ENCODE measurements at regions not wholly inside any gene's neighbourhood (a gene's known extent, or its start where the extent isn't known, plus 50 kb on each side); places are given as distances from the start of the nearest gene placed in this dataset.

- H3K36me3 Mint-ChIP-seq (ENCODE audit: insufficient read depth, unreplicated experiment): no peaks in the 10 kb centered on the region
- POLR2A ChIA-PET: no interaction called here
- H3K9me3 ChIP-seq: no peaks in the 10 kb centered on the region
Measured at GRCh38 chr10:33497338-33497737, 162.9 kb upstream of the NRP1 start.

DNA sequence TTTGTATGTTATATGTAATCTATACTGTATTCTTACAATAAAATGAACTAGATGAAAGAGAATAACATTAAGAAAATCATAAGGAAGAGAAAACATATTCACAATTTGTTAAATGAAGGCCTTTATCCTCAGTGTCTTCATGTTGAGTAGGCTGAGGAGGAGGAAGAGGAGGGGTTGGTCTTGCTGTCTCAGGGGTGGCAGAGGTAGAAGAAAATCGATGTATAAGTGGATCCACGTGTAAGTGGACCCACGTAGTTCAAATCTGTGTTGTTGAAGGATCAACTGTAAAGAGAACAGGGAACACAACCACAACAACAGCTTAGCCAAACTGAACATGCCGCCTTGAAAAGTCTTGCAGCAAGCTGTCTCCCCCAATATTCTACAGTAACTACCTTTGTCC is 161.6 kb upstream of the NRP1 start:
- CTCF ChIA-PET: no interaction called here
- H3K4me3 Mint-ChIP-seq (ENCODE audit: unreplicated experiment): no peak overlapping the region
- no TSS peak for BruUV-seq (replicated peaks)

More at GRCh38 chr10:33497338-33497737, 162.9 kb upstream of the NRP1 start:
- CTCF ChIA-PET: no interaction called here
- no peak for DNase-seq
- Mint-ChIP-seq H3K4me1 (ENCODE audit: low read depth, unreplicated experiment) (peaks cover 22% of the 10 kb centered on the region), H3K9me3 (ENCODE audit: unreplicated experiment) (no peaks in the 10 kb centered on the region), H3K4me3 (ENCODE audit: unreplicated experiment) (no peak overlapping the region), H3K27me3 (ENCODE audit: insufficient read depth, unreplicated experiment) (no peaks in the 10 kb centered on the region), H3K27ac (ENCODE audit: unreplicated experiment) (no peak overlapping the region)
- Histone ChIP-seq H3K4me3 (ENCODE audit: low read depth, low read length) (no peak overlapping the region), H3K36me3 (ENCODE audit: control insufficient read depth, insufficient read depth, low read length) (no peaks in the 10 kb centered on the region), H3K27me3 (replicated peaks; ENCODE audit: control insufficient read depth, insufficient read depth, low read length) (no peaks in the 10 kb centered on the region), H3K4me1 (peaks cover 22% of the 10 kb centered on the region)
- TF ChIP-seq CTCF (IDR thresholded peaks at IDR 0.05; ENCODE audit: insufficient read depth in 1 of 2, low read depth in 1 of 2, low read length in 1 of 2, severe bottlenecking in 1 of 2, unreplicated experiment in 1 of 2): no peak
- intact Hi-C loops (cut with micrococcal nuclease; ENCODE audit: unreplicated experiment): no loop called here
- BruUV-seq (replicated peaks): no TSS peak

DNA sequence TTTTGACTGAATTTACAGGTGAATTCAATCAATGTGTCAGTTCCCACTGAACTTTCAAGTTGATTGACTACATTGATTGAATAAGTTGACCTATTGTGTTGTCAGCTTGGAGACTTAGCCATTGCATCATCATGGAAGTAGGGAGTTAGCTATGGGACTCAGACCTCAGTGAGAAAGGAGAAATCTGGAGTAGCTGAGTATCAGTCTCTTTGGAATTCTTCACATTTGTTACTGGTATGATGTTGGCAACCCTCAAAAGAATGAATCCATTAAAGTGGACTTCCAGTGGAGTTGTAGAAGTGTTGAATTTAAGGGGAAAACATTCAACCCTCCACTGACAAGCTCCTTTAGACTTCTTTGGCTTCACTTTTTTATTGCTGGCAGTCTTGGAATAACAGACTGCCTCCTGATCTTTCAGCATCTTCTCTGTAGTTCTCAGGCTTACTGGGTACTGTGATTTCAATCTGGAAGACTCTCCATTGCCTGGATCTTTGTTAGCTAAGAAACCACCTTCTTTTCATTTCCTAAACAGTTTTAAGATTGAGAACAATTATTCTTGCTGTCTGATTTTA is 160.3 kb upstream of the NRP1 start:
- Mint-ChIP-seq H3K9me3 (ENCODE audit: unreplicated experiment) (no peaks in the 10 kb centered on the region), H3K4me1 (ENCODE audit: low read depth, unreplicated experiment) (peaks cover 13% of the 10 kb centered on the region), H3K27me3 (ENCODE audit: insufficient read depth, unreplicated experiment) (no peaks in the 10 kb centered on the region), H3K36me3 (ENCODE audit: insufficient read depth, unreplicated experiment) (no peaks in the 10 kb centered on the region), H3K27ac (ENCODE audit: unreplicated experiment) (no peak overlapping the region), H3K4me3 (ENCODE audit: unreplicated experiment) (no peak overlapping the region)
- no TSS peak for BruUV-seq (replicated peaks)
- CTCF ChIA-PET: no interaction called here
- POLR2A ChIA-PET: interaction anchor here (0.6 kb wide), 1 partner anchor 108 kb away, joined by 6 read pairs; no protein-coding TSS in a partner anchor
- intact Hi-C loops (cut with micrococcal nuclease; ENCODE audit: unreplicated experiment): no loop called here
- no peak for DNase-seq
- H3K4me3 ChIP-seq (ENCODE audit: low read depth, low read length): no peak overlapping the region
- no peaks in the 10 kb centered on the region for H3K36me3 ChIP-seq (ENCODE audit: control insufficient read depth, insufficient read depth, low read length)
- no peaks in the 10 kb centered on the region for H3K27me3 ChIP-seq (replicated peaks; ENCODE audit: control insufficient read depth, insufficient read depth, low read length)
- no peaks in the 10 kb centered on the region for H3K9me3 ChIP-seq
- peaks cover 15% of the 10 kb centered on the region for H3K4me1 ChIP-seq
- no peak for TF ChIP-seq CTCF (IDR thresholded peaks at IDR 0.05; ENCODE audit: insufficient read depth in 1 of 2, low read depth in 1 of 2, low read length in 1 of 2, severe bottlenecking in 1 of 2, unreplicated experiment in 1 of 2)

More for the DNA sequence above, 161.6 kb upstream of the NRP1 start:
- Mint-ChIP-seq H3K36me3 (ENCODE audit: insufficient read depth, unreplicated experiment) (no peaks in the 10 kb centered on the region), H3K27me3 (ENCODE audit: insufficient read depth, unreplicated experiment) (no peaks in the 10 kb centered on the region), H3K27ac (ENCODE audit: unreplicated experiment) (no peak overlapping the region), H3K9me3 (ENCODE audit: unreplicated experiment) (no peaks in the 10 kb centered on the region), H3K4me1 (ENCODE audit: low read depth, unreplicated experiment) (peaks cover 22% of the 10 kb centered on the region)
- Histone ChIP-seq H3K27me3 (replicated peaks; ENCODE audit: control insufficient read depth, insufficient read depth, low read length) (no peaks in the 10 kb centered on the region), H3K4me1 (peaks cover 22% of the 10 kb centered on the region), H3K4me3 (ENCODE audit: low read depth, low read length) (no peak overlapping the region), H3K9me3 (no peaks in the 10 kb centered on the region), H3K36me3 (ENCODE audit: control insufficient read depth, insufficient read depth, low read length) (no peaks in the 10 kb centered on the region)
- TF ChIP-seq CTCF (IDR thresholded peaks at IDR 0.05; ENCODE audit: insufficient read depth in 1 of 2, low read depth in 1 of 2, low read length in 1 of 2, severe bottlenecking in 1 of 2, unreplicated experiment in 1 of 2): no peak
- intact Hi-C loops (cut with micrococcal nuclease; ENCODE audit: unreplicated experiment): no loop called here
- POLR2A ChIA-PET: no interaction called here
- no peak for DNase-seq

Data from Caco-2 (cell line).